Spleen (tissue), 11 donors: ENCODE measurements at regions not wholly inside any gene's neighbourhood (a gene's known extent, or its start where the extent isn't known, plus 50 kb on each side); places are given as distances from the start of the nearest gene placed in this dataset.

Experiments used
- DNase-seq: peaks from one replicate; pipeline ENCODE4 v3.0.0-alpha.2; 2020
- H3K27ac ChIP-seq, 8 donors: fragments of 200-600 bp; sonication (generic) in 7 of 8; 1 replicate in 4 of 8; 2 replicates in 4 of 8; pipeline versions ENCODE4 v1.5.0 to v1.8.0; 2016 to 2021; ENCODE audit warnings: inconsistent platforms in 4 of 8, mild to moderate bottlenecking in 4 of 8, moderate library complexity in 1 of 8
- H3K27me3 ChIP-seq, 7 donors: fragments of 200-600 bp; sonication (generic) in 6 of 7; replicated peaks in 1 of 7; 1 replicate in 4 of 7; 2 replicates in 3 of 7; pipeline versions ENCODE4 v1.5.0 to v1.8.0; 2016 to 2021; ENCODE audit warnings: inconsistent platforms in 3 of 7, mild to moderate bottlenecking in 1 of 7
- H3K36me3 ChIP-seq, 6 donors: fragments of 200-600 bp; sonication (generic) in 5 of 6; 1 replicate in 4 of 6; 2 replicates in 2 of 6; pipeline versions ENCODE4 v1.5.0 to v1.8.0; 2016 to 2021; ENCODE audit warnings: inconsistent platforms in 2 of 6
- H3K4me1 ChIP-seq, 6 donors: fragments of 200-600 bp; sonication (generic) in 5 of 6; 1 replicate in 3 of 6; 2 replicates in 3 of 6; pipeline versions ENCODE4 v1.5.0 to v1.8.0; 2016 to 2021; ENCODE audit warnings: inconsistent platforms in 3 of 6
- H3K4me3 ChIP-seq, 8 donors: fragments of 200-600 bp; sonication (generic) in 7 of 8; 1 replicate in 4 of 8; 2 replicates in 4 of 8; pipeline versions ENCODE4 v1.5.0 to v1.8.0; 2016 to 2021; ENCODE audit warnings: inconsistent platforms in 4 of 8, mild to moderate bottlenecking in 4 of 8, moderate library complexity in 2 of 8
- H3K9me3 ChIP-seq, 8 donors: fragments of 200-600 bp; sonication (generic) in 7 of 8; 1 replicate in 4 of 8; 2 replicates in 4 of 8; pipeline versions ENCODE4 v1.5.0 to v1.8.0; 2016 to 2021; ENCODE audit warnings: inconsistent platforms in 4 of 8
- CTCF ChIP-seq, 11 experiments: fragments of 200-600 bp in 7 of 11; fragments of 450-650 bp in 4 of 11; sonication (generic) in 4 of 11; IDR thresholded peaks in 8 of 11; conservative IDR thresholded peaks in 3 of 11; 1 replicate in 7 of 11; 2 replicates in 4 of 11; pipeline versions ENCODE4 v1.4.0 to v1.8.0; 2016 to 2021; ENCODE audit warnings: antibody characterized with exemption in 11 of 11, inconsistent platforms in 4 of 11, mild to moderate bottlenecking in 1 of 11
- POLR2A ChIP-seq, 3 donors: fragments of 450-650 bp; IDR thresholded peaks; one replicate each; pipeline ENCODE4 v1.5.1; 2017; ENCODE audit warnings: antibody characterized with exemption in 3 of 3, mild to moderate bottlenecking in 1 of 3
- POLR2AphosphoS5 ChIP-seq, 3 donors: sonication (generic); formaldehyde crosslinking; IDR thresholded peaks; one replicate each; pipeline ENCODE4 v1.5.1; 2017; ENCODE audit warnings: antibody characterized with exemption in 3 of 3
- WGBS, 5 donors: extraction: QIAGEN DNeasy Blood & Tissue Kit in 3 of 5; methylation state at CpG; one replicate each; pipeline versions ENCODE4 v1.1.5 to v1.1.7; 2013 to 2018; 5-methylcytosine and 5-hydroxymethylcytosine counted together
- intact Hi-C: fragments of 100-400 bp; cut with DNase I; formaldehyde crosslinking; loops from one replicate; pipeline ENCODE4 v1.15.0; 2023; ENCODE audit warnings: low total_unique reads
- donor health status: healthy with polysubstance abuse.
- donor health status: DM: no; HTN: no; CAD: no; lungs with moderate emphysema.
- donor health status: DM: no; HTN: no; CAD: no.
- donor health status: Bipolar disorder and iron deficiency.
- donor health status: healthy.
- donor health status: DM: no; HTN: no; CAD: no.
- donor health status: DM: yes; HTN: yes; CAD: no.

GRCh38 chr7:33687625-33688024 lies 217.7 kb upstream of the BMPER start:
- H3K27ac ChIP-seq, result no peak overlapping the region
- H3K27me3 ChIP-seq, result no peaks in the 10 kb centered on the region
- H3K9me3 ChIP-seq, result peaks cover 0 to 6% (median 0%) of the 10 kb centered on the region in 8 donors
- H3K4me3 ChIP-seq, result no peak overlapping the region
- intact Hi-C loops, result no loop called here
- WGBS, 5 donors, result 87 to 96% (median 91%) methylated on average over 3 of the region's 3 CpGs
- no peak for DNase-seq
- TF ChIP-seq POLR2AphosphoS5 (IDR thresholded peaks at IDR 0.05) (no peak), CTCF (IDR thresholded peaks at IDR 0.05 in 8 of 11, conservative IDR thresholded peaks at IDR 0.05 in 3 of 11) (no peak), POLR2A (IDR thresholded peaks at IDR 0.05) (no peak)
- no peaks in the 10 kb centered on the region for H3K36me3 ChIP-seq
- no peaks in the 10 kb centered on the region for H3K4me1 ChIP-seq

- Histone ChIP-seq H3K4me1 (no peaks in the 10 kb centered on the region), H3K4me3 (no peak overlapping the region), H3K9me3 (peaks cover 0 to 6% (median 0%) of the 10 kb centered on the region in 8 donors), H3K27ac (no peak overlapping the region), H3K36me3 (no peaks in the 10 kb centered on the region), H3K27me3 (no peaks in the 10 kb centered on the region)
- DNase-seq, result no peak
- intact Hi-C loops, result no loop called here
- TF ChIP-seq CTCF (IDR thresholded peaks at IDR 0.05 in 8 of 11, conservative IDR thresholded peaks at IDR 0.05 in 3 of 11) (no peak), POLR2A (IDR thresholded peaks at IDR 0.05) (no peak), POLR2AphosphoS5 (IDR thresholded peaks at IDR 0.05) (no peak)
These were observed 214.2 kb upstream of the BMPER start for GRCh38 chr7:33691180-33691579.

GRCh38 chr7:33692956-33693355 lies 212.4 kb upstream of the BMPER start:
- Histone ChIP-seq H3K27me3 (no peaks in the 10 kb centered on the region), H3K36me3 (no peaks in the 10 kb centered on the region), H3K4me3 (no peak overlapping the region), H3K9me3 (peaks cover 0 to 6% (median 0%) of the 10 kb centered on the region in 8 donors), H3K4me1 (no peaks in the 10 kb centered on the region), H3K27ac (no peak overlapping the region)
- no peak for DNase-seq
- 74 to 92% (median 83%) methylated on average over 4 of the region's 4 CpGs for WGBS, 5 donors
- TF ChIP-seq POLR2AphosphoS5 (IDR thresholded peaks at IDR 0.05) (no peak), POLR2A (IDR thresholded peaks at IDR 0.05) (no peak), CTCF (IDR thresholded peaks at IDR 0.05 in 8 of 11, conservative IDR thresholded peaks at IDR 0.05 in 3 of 11) (no peak)
- intact Hi-C loops, result no loop called here

- WGBS, 5 donors, result 73 to 92% (median 82%) methylated on average over 2 of the region's 2 CpGs
- no peaks in the 10 kb centered on the region for H3K27me3 ChIP-seq
- no peaks in the 10 kb centered on the region for H3K36me3 ChIP-seq
- H3K4me1 ChIP-seq, result no peaks in the 10 kb centered on the region
- no peak for DNase-seq
- H3K27ac ChIP-seq, result no peak overlapping the region
- H3K4me3 ChIP-seq, result no peak overlapping the region
- intact Hi-C loops, result no loop called here
- peaks cover 0 to 8% (median 0%) of the 10 kb centered on the region in 8 donors for H3K9me3 ChIP-seq
- TF ChIP-seq CTCF (IDR thresholded peaks at IDR 0.05 in 8 of 11, conservative IDR thresholded peaks at IDR 0.05 in 3 of 11) (no peak), POLR2A (IDR thresholded peaks at IDR 0.05) (no peak)
These were observed 211.3 kb upstream of the BMPER start for GRCh38 chr7:33694006-33694405.
